B cell (primary cell): ENCODE measurements at regions not wholly inside any gene's neighbourhood (a gene's known extent, or its start where the extent isn't known, plus 50 kb on each side); places are given as distances from the start of the nearest gene placed in this dataset.

Experiments
- ATAC-seq: fragments of 200-7000 bp; cut with Tn5 transposase; one replicate; pipeline ENCODE4 v1.10.0; 2021; ENCODE audit warnings: low read depth, mild to moderate bottlenecking, moderate number of reproducible peaks, moderate library complexity
- CTCF ChIA-PET: fragments of 350-600 bp; sonication (Branson Sonifier 250); formaldehyde crosslinking; loops from one replicate; lab custom pipeline; 2021; ENCODE audit warnings: antibody characterized with exemption, inconsistent platforms; lab: Charles Lee
- POLR2A ChIA-PET: fragments of 350-600 bp; sonication (Branson Sonifier 250); formaldehyde crosslinking; loops from one replicate; lab custom pipeline; 2021; ENCODE audit warnings: antibody characterized with exemption; lab: Charles Lee
- DNase-seq: peaks from one replicate; pipeline ENCODE4 v3.0.0; 2013
- H2AFZ ChIP-seq: 2 replicates; pipeline ENCODE4 v1.6.1; 2012; ENCODE audit warnings: mild to moderate bottlenecking, low read depth, low read length; ENCODE audit not compliant: insufficient read depth, poor library complexity, severe bottlenecking
- H3K27ac ChIP-seq, 2 donors: 1 replicate in 1 of 2; 2 replicates in 1 of 2; pipeline ENCODE4 v1.5.1; 2012 to 2013; ENCODE audit warnings: low read length in 2 of 2, mild to moderate bottlenecking in 2 of 2, moderate library complexity in 1 of 2
- H3K27me3 ChIP-seq, 4 experiments: fragments of 200-600 bp in 1 of 4; sonication (generic) in 1 of 4; replicated peaks in 1 of 4; 1 replicate in 2 of 4; 2 replicates in 2 of 4; pipeline versions ENCODE4 v1.6.1 to v1.7.0; 2013 to 2016; ENCODE audit warnings: low read length in 3 of 4, mild to moderate bottlenecking in 2 of 4, mixed read lengths in 1 of 4, moderate library complexity in 1 of 4; ENCODE audit not compliant: insufficient read depth in 4 of 4, control insufficient read depth in 3 of 4; ENCODE audit errors: control extremely low read depth in 1 of 4
- H3K36me3 ChIP-seq, 2 experiments: replicated peaks in 1 of 2; 1 replicate in 1 of 2; 2 replicates in 1 of 2; pipeline versions ENCODE4 v1.6.1 to v1.7.1; 2013; ENCODE audit warnings: low read length in 1 of 2; ENCODE audit not compliant: insufficient read depth in 2 of 2, control insufficient read depth in 1 of 2; ENCODE audit errors: control extremely low read depth in 1 of 2, extremely low read depth in 1 of 2
- H3K4me1 ChIP-seq, 2 donors: fragments of 200-600 bp in 1 of 2; sonication (generic) in 1 of 2; 1 replicate in 1 of 2; 2 replicates in 1 of 2; pipeline versions ENCODE4 v1.5.1 to v1.6.1; 2013 to 2017; ENCODE audit warnings: low read length in 2 of 2; ENCODE audit not compliant: control insufficient read depth in 2 of 2, insufficient read depth in 2 of 2
- H3K4me2 ChIP-seq: replicated peaks from 2 replicates; pipeline ENCODE3; 2012; ENCODE audit warnings: mild to moderate bottlenecking, low read depth, low read length; ENCODE audit not compliant: poor library complexity, severe bottlenecking
- H3K4me3 ChIP-seq, 5 experiments: fragments of 200-600 bp in 1 of 5; sonication (generic) in 1 of 5; 1 replicate in 3 of 5; 2 replicates in 2 of 5; pipeline versions ENCODE4 v1.5.1 to v1.7.0; 2011 to 2016; ENCODE audit warnings: low read length in 4 of 5, mild to moderate bottlenecking in 4 of 5, low read depth in 2 of 5, control low read depth in 1 of 5, moderate library complexity in 1 of 5; ENCODE audit not compliant: insufficient read depth in 1 of 5; ENCODE audit errors: control extremely low read depth in 1 of 5, extremely low read depth in 1 of 5
- H3K79me2 ChIP-seq: fragments of 200-600 bp; sonication (generic); one replicate; pipeline ENCODE4 v1.6.0; 2016; ENCODE audit warnings: low read length; ENCODE audit not compliant: control insufficient read depth, insufficient read depth
- H3K9ac ChIP-seq: fragments of 200-600 bp; sonication (generic); 2 replicates; pipeline ENCODE4 v1.6.1; 2017; ENCODE audit warnings: mild to moderate bottlenecking, low read length, moderate library complexity
- H3K9me3 ChIP-seq, 3 donors: one replicate each; pipeline versions ENCODE4 v1.6.1 to v1.7.1; 2013; ENCODE audit warnings: low read length in 2 of 3; ENCODE audit not compliant: control insufficient read depth in 2 of 3, insufficient read depth in 1 of 3; ENCODE audit errors: control extremely low read depth in 1 of 3
- H4K20me1 ChIP-seq: 2 replicates; pipeline ENCODE4 v1.6.0; 2012; ENCODE audit warnings: mild to moderate bottlenecking, low read length; ENCODE audit not compliant: insufficient read depth, control insufficient read depth, poor library complexity, severe bottlenecking
- H3K27ac Mint-ChIP-seq: one replicate; pipeline ENCODE4 v1.8.0; 2021; ENCODE audit warnings: mixed read lengths
- H3K27me3 Mint-ChIP-seq: one replicate; pipeline ENCODE4 v1.8.0; 2021; ENCODE audit warnings: mixed read lengths
- H3K4me1 Mint-ChIP-seq: one replicate; pipeline ENCODE4 v1.8.0; 2021; ENCODE audit warnings: mixed read lengths
- H3K4me3 Mint-ChIP-seq: one replicate; pipeline ENCODE4 v1.8.0; 2021; ENCODE audit warnings: mixed read lengths
- H3K9me3 Mint-ChIP-seq: one replicate; pipeline ENCODE4 v1.8.0; 2022; ENCODE audit warnings: mixed read lengths; ENCODE audit not compliant: insufficient read depth
- EZH2 ChIP-seq: IDR thresholded peaks from 2 replicates; pipeline ENCODE4 v1.6.1; 2012; ENCODE audit warnings: borderline replicate concordance, low read depth, mild to moderate bottlenecking, moderate library complexity, low read length; ENCODE audit not compliant: insufficient read depth, poor library complexity, severe bottlenecking
- WGBS: methylation state at CpG from one replicate; pipeline ENCODE4 v1.1.5; 2013; ENCODE audit warnings: missing lambda C conversion rate; ENCODE audit not compliant: insufficient coverage; 5-methylcytosine and 5-hydroxymethylcytosine counted together
- intact Hi-C: fragments of 100-400 bp; cut with micrococcal nuclease; formaldehyde crosslinking; loops from one replicate; pipeline ENCODE4 v1.10.0; 2022
- TF ChIP-seq, protein P1 (sequence below): fragments of 200-600 bp; IDR thresholded peaks from one replicate; pipeline ENCODE4 v1.8.0; 2022; ENCODE audit warnings: antibody characterized with exemption, mild to moderate bottlenecking

- Histone ChIP-seq H3K9me3 (no peaks in the 10 kb centered on the region), H3K4me1 (peaks cover 0 to 5% of the 10 kb centered on the region in 2 donors), H3K4me2 (no peak overlapping the region), H2AFZ (no peak overlapping the region), H3K27me3 (no peaks in the 10 kb centered on the region), H3K36me3 (no peaks in the 10 kb centered on the region), H4K20me1 (no peaks in the 10 kb centered on the region), H3K27ac (no peak overlapping the region), H3K4me3 (no peak overlapping the region), H3K79me2 (no peaks in the 10 kb centered on the region), H3K9ac (no peak overlapping the region)
- no peak overlapping the region for H3K4me3 Mint-ChIP-seq
- no peaks in the 10 kb centered on the region for H3K27me3 Mint-ChIP-seq
- H3K9me3 Mint-ChIP-seq: no peaks in the 10 kb centered on the region
- CTCF ChIA-PET: no interaction called here
- intact Hi-C loops: no loop called here
- DNase-seq (no peak), ATAC-seq (no peak)
- TF ChIP-seq, protein P1, sequence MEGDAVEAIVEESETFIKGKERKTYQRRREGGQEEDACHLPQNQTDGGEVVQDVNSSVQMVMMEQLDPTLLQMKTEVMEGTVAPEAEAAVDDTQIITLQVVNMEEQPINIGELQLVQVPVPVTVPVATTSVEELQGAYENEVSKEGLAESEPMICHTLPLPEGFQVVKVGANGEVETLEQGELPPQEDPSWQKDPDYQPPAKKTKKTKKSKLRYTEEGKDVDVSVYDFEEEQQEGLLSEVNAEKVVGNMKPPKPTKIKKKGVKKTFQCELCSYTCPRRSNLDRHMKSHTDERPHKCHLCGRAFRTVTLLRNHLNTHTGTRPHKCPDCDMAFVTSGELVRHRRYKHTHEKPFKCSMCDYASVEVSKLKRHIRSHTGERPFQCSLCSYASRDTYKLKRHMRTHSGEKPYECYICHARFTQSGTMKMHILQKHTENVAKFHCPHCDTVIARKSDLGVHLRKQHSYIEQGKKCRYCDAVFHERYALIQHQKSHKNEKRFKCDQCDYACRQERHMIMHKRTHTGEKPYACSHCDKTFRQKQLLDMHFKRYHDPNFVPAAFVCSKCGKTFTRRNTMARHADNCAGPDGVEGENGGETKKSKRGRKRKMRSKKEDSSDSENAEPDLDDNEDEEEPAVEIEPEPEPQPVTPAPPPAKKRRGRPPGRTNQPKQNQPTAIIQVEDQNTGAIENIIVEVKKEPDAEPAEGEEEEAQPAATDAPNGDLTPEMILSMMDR: no peak
- no peak for TF ChIP-seq EZH2
- 60% methylated on average over 1 of the region's 4 CpGs for WGBS
- POLR2A ChIA-PET: no interaction called here
- no peak overlapping the region for H3K27ac Mint-ChIP-seq
- peaks cover 5% of the 10 kb centered on the region for H3K4me1 Mint-ChIP-seq
Measured at GRCh38 chr11:115707180-115707905, 203.1 kb upstream of the CADM1 start.

GRCh38 chr11:115706626-115707135, 202.5 kb upstream of the CADM1 start:
- H3K27ac ChIP-seq: no peak overlapping the region
- DNase-seq (no peak), ATAC-seq (no peak)
- H3K9me3 ChIP-seq: no peaks in the 10 kb centered on the region
- POLR2A ChIA-PET: no interaction called here
- TF ChIP-seq EZH2: no peak
- TF ChIP-seq, protein P1: no peak
- intact Hi-C loops: no loop called here
- Mint-ChIP-seq H3K4me3 (no peak overlapping the region), H3K4me1 (peaks cover 5% of the 10 kb centered on the region), H3K27me3 (no peaks in the 10 kb centered on the region), H3K9me3 (no peaks in the 10 kb centered on the region), H3K27ac (no peak overlapping the region)
- H3K4me1 ChIP-seq: peaks cover 0 to 5% of the 10 kb centered on the region in 2 donors
- no peak overlapping the region for H2AFZ ChIP-seq
- H3K4me2 ChIP-seq: no peak overlapping the region
- no peaks in the 10 kb centered on the region for H3K36me3 ChIP-seq
- H3K27me3 ChIP-seq: no peaks in the 10 kb centered on the region
- WGBS: no CpG with 5 or more reads among the region's 1 CpG
- no peaks in the 10 kb centered on the region for H4K20me1 ChIP-seq
- no peak overlapping the region for H3K4me3 ChIP-seq
- no peaks in the 10 kb centered on the region for H3K79me2 ChIP-seq
- CTCF ChIA-PET: no interaction called here
- no peak overlapping the region for H3K9ac ChIP-seq
